ENCODE measurements at regions not wholly inside any gene's neighbourhood (a gene's known extent, or its start where the extent isn't known, plus 50 kb on each side); places are given as distances from the start of the nearest gene placed in this dataset.

DNA sequence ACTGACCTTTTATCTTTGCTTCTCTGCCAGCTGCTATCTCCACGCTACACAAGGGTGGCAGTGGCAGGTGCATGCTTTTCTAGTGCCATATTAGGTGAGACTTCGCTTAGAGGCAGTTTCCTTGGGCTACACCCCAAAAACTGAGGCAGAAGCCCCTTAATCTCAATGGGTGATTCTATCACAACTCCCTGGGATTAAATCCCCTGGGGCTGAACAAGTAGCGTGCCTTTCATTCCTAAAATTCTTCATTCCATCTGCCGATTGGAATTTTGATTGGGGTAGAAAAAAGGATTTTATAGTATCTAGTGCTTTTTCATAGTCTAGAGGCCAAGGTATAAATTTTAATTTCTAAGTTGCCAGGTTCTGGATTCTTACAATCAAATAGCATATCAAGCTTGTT lies 1040.5 kb upstream of the ACVR2A start:
- H3K4me3 ChIP-seq (replicated peaks; ENCODE audit: insufficient read depth, low read length), result no peak overlapping the region
- TF ChIP-seq, protein P1, sequence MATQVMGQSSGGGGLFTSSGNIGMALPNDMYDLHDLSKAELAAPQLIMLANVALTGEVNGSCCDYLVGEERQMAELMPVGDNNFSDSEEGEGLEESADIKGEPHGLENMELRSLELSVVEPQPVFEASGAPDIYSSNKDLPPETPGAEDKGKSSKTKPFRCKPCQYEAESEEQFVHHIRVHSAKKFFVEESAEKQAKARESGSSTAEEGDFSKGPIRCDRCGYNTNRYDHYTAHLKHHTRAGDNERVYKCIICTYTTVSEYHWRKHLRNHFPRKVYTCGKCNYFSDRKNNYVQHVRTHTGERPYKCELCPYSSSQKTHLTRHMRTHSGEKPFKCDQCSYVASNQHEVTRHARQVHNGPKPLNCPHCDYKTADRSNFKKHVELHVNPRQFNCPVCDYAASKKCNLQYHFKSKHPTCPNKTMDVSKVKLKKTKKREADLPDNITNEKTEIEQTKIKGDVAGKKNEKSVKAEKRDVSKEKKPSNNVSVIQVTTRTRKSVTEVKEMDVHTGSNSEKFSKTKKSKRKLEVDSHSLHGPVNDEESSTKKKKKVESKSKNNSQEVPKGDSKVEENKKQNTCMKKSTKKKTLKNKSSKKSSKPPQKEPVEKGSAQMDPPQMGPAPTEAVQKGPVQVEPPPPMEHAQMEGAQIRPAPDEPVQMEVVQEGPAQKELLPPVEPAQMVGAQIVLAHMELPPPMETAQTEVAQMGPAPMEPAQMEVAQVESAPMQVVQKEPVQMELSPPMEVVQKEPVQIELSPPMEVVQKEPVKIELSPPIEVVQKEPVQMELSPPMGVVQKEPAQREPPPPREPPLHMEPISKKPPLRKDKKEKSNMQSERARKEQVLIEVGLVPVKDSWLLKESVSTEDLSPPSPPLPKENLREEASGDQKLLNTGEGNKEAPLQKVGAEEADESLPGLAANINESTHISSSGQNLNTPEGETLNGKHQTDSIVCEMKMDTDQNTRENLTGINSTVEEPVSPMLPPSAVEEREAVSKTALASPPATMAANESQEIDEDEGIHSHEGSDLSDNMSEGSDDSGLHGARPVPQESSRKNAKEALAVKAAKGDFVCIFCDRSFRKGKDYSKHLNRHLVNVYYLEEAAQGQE (IDR thresholded peaks at IDR 0.05; ENCODE audit: insufficient replicate concordance, low read depth), result no peak
- TF ChIP-seq GABPA (IDR thresholded peaks at IDR 0.05; ENCODE audit: low read depth), result no peak
- no peak for TF ChIP-seq SPI1 (IDR thresholded peaks at IDR 0.05; ENCODE audit: borderline replicate concordance, low read depth)
- TF ChIP-seq, protein P2, sequence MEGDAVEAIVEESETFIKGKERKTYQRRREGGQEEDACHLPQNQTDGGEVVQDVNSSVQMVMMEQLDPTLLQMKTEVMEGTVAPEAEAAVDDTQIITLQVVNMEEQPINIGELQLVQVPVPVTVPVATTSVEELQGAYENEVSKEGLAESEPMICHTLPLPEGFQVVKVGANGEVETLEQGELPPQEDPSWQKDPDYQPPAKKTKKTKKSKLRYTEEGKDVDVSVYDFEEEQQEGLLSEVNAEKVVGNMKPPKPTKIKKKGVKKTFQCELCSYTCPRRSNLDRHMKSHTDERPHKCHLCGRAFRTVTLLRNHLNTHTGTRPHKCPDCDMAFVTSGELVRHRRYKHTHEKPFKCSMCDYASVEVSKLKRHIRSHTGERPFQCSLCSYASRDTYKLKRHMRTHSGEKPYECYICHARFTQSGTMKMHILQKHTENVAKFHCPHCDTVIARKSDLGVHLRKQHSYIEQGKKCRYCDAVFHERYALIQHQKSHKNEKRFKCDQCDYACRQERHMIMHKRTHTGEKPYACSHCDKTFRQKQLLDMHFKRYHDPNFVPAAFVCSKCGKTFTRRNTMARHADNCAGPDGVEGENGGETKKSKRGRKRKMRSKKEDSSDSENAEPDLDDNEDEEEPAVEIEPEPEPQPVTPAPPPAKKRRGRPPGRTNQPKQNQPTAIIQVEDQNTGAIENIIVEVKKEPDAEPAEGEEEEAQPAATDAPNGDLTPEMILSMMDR (IDR thresholded peaks at IDR 0.05; ENCODE audit: insufficient read depth, low read length), result no peak
- TF ChIP-seq POLR2AphosphoS5 (IDR thresholded peaks at IDR 0.05; ENCODE audit: low read depth), result no peak
- no peak overlapping the region for H3K27ac ChIP-seq (replicated peaks)
- DNase-seq (ENCODE audit: low read depth in 1 of 2, low spot score in 1 of 2), result no peak
- H3K27me3 ChIP-seq (ENCODE audit: insufficient read depth, poor library complexity, severe bottlenecking), result no peaks in the 10 kb centered on the region

DNA sequence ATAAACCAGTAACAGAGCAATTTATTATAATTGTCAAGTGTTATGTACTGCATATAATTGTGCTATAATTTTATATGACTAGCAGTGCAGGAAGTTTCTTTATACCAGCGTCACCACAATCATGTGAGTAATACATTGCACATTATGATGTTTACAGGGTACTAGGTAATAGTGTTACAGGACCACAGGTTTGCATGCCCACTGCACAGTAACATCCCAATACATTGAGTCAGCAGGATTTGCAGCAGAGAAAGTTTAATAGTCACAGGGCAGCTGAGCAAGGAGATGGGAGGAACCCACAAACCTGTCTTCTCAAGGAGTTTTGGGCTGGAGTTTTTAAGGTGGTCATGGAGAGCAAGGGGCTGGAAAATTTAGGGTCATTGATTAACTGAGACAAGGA lies 1042.9 kb upstream of the ACVR2A start:
- no peak overlapping the region for H3K27ac ChIP-seq (replicated peaks)
- TF ChIP-seq SPI1 (IDR thresholded peaks at IDR 0.05; ENCODE audit: borderline replicate concordance, low read depth), result no peak
- TF ChIP-seq, protein P2 (IDR thresholded peaks at IDR 0.05; ENCODE audit: insufficient read depth, low read length), result no peak
- no peak for TF ChIP-seq POLR2AphosphoS5 (IDR thresholded peaks at IDR 0.05; ENCODE audit: low read depth)
- TF ChIP-seq, protein P1 (IDR thresholded peaks at IDR 0.05; ENCODE audit: insufficient replicate concordance, low read depth), result no peak
- no peak for TF ChIP-seq GABPA (IDR thresholded peaks at IDR 0.05; ENCODE audit: low read depth)
- no peak for DNase-seq (ENCODE audit: low read depth in 1 of 2, low spot score in 1 of 2)
- H3K27me3 ChIP-seq (ENCODE audit: insufficient read depth, poor library complexity, severe bottlenecking), result no peaks in the 10 kb centered on the region
- no peak overlapping the region for H3K4me3 ChIP-seq (replicated peaks; ENCODE audit: insufficient read depth, low read length)

DNA sequence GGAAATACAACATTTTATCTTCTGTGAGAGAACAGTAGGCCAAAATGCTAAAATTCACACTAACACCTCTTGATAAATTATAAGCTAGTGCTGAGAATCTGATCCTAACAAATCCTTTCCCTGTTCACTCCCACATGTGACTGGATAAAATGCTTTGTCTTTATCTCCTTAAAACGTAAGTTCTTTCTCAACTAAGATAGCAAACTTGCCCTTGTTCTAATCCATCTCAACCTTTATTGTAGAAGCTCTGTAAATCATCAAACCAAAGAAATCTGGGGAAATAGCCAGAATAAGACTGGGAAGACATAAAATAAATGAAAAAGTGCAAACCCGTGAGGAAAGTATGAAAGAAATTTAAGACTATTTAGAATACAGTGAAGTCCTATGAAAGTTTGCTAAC lies 1058.4 kb upstream of the ACVR2A start:
- Histone ChIP-seq H3K27ac (replicated peaks) (no peak overlapping the region), H3K4me3 (replicated peaks; ENCODE audit: insufficient read depth, low read length) (no peak overlapping the region), H3K27me3 (ENCODE audit: insufficient read depth, poor library complexity, severe bottlenecking) (no peaks in the 10 kb centered on the region)
- no peak for TF ChIP-seq SPI1 (IDR thresholded peaks at IDR 0.05; ENCODE audit: borderline replicate concordance, low read depth)
- TF ChIP-seq GABPA (IDR thresholded peaks at IDR 0.05; ENCODE audit: low read depth), result no peak
- TF ChIP-seq, protein P2 (IDR thresholded peaks at IDR 0.05; ENCODE audit: insufficient read depth, low read length), result no peak
- TF ChIP-seq, protein P1 (IDR thresholded peaks at IDR 0.05; ENCODE audit: insufficient replicate concordance, low read depth), result no peak
- no peak for TF ChIP-seq POLR2AphosphoS5 (IDR thresholded peaks at IDR 0.05; ENCODE audit: low read depth)
- DNase-seq (ENCODE audit: low read depth in 1 of 2, low spot score in 1 of 2), result no peak

All from HL-60 (cell line).